ENCODE measurements at regions not wholly inside any gene's neighbourhood (a gene's known extent, or its start where the extent isn't known, plus 50 kb on each side); places are given as distances from the start of the nearest gene placed in this dataset.
A peak's percentile ranks its signal among the peaks of the same experiment; 100 is the strongest.
"Not testable (repeated sequence)": the region's sequence is repeated elsewhere in the genome, so short reads cannot be mapped to it uniquely, and the experiment has no call there.

- no peak for DNase-seq
Observed at GRCh38 chr5:94025788-94026473, 284.5 kb upstream of the POU5F2 start.

- DNase-seq = no peak
Observed at GRCh38 chr5:94024620-94025019, 283.2 kb upstream of the POU5F2 start.

- no peak for DNase-seq
Observed at GRCh38 chr5:94024101-94024500, 282.7 kb upstream of the POU5F2 start.

DNA sequence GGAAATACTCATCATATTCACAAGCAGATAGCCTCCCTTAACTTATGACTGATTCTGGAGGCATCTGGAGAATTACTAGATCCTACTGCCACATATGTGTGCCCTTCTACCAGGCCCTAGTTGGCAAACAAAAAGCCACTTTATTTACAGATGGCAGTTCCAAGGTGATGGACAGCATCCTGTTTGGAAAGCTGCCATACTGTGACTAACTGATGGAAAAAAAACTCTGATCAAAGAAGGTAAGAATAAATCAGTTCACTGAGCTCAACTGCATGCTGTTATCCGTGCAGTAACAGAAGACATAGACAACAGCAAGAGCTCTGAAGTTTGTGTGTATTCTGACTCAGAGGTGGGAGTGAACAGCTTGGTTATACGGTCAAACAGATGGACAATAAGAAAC lies 279.8 kb upstream of the POU5F2 start:
- no peak for DNase-seq

- no peak for DNase-seq
Observed at GRCh38 chr5:94017579-94017978, 276.2 kb upstream of the POU5F2 start.

GRCh38 chr5:94010814-94011213 lies 269.4 kb upstream of the POU5F2 start:
- no peak for DNase-seq

- DNase-seq = no peak
Observed at GRCh38 chr5:94009161-94009560, 267.8 kb upstream of the POU5F2 start.

DNA sequence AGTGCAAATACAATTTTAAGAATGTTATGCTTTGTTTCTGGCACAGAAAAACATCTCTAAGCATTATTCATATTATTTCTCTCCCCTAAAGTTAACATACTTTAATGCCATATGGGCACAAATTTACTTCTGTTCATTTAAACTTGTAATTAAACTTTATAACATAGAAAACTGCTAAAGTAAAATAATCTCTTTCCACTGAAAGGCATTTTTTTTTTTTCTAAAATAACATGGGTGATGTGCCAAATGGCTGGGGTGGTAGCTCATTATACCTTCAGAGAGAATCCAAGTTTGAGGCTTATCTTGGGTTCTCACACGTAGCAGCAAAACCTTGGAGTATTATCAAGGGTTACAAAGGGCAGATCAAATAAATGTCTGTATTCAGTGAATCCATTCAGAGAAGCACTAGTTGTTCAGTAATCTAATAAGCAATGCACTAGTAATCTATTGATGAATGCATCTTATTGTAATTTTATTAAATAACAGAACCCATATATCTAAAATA lies 257.6 kb upstream of the POU5F2 start:
- no peak for DNase-seq

DNA sequence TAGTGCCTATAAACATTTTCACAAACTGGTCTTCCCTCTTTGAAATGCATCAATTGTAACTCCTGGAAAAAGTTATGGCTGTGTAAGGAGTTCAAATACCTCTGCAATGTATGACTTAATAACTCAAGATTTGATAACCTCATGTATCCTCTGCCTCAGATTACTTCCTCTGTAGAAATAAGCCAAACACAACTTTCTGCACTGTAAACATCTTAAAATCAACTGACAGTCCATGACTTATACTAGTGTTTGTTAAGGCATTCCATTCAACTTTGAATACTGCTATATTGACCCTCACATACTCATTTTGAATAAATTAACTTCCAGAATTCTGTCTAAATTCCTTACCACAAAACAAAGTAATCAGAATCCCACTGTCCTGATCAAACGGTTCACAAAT lies 256.2 kb upstream of the POU5F2 start:
- no peak for DNase-seq

GRCh38 chr5:93995126-93995621 lies 253.8 kb upstream of the POU5F2 start:
- DNase-seq = peak; percentile 13

DNA sequence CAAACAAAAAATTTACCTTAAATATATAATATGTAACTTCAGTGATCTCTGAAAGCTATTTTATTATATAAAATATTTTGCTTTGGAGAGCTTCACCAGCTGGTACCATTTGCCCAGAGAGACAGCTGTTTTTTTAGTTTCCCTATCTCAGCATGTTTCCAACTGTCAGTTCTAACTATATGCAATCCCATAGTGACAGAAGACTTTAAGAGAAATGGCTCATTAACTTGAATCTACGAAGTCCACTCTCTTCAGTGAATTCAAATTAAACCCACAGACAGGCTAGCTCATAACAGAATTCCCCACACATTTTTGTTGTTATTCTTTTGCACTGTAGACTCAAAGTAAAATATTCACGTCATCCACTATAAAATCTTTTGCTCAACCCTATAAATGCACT lies 251.8 kb upstream of the POU5F2 start:
- no peak for DNase-seq

DNA sequence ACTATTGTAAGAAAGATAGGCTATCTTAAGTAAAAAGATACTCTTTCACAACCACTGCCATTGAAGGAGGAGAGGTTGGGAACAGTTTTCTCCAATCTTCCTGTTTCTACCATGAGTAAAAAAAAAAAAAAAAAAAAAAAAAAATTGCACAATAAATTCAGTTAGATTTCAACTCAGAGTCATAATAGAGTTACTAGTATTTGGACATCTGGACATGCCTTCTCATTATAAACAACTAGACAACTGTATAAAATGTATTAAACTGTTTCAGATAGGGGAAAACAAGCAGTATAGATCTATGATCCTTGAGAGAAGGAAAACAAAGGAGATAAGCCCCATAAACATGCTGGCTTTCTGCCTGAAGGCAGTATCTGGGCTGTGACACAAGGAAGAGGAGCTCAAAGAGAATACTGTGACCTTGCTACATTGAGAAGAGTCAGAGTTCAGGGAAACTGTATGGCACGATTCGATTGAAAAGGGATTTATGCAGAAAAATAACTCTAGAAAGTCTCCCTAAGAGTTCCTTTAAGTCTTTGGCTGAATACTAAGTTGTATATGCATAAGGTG lies 249.2 kb upstream of the POU5F2 start:
- no peak for DNase-seq

- not testable (repeated sequence) for DNase-seq
Observed at GRCh38 chr5:93985940-93986570, 244.7 kb upstream of the POU5F2 start.

- DNase-seq = no peak
Observed at GRCh38 chr5:93978222-93978621, 236.8 kb upstream of the POU5F2 start.

DNA sequence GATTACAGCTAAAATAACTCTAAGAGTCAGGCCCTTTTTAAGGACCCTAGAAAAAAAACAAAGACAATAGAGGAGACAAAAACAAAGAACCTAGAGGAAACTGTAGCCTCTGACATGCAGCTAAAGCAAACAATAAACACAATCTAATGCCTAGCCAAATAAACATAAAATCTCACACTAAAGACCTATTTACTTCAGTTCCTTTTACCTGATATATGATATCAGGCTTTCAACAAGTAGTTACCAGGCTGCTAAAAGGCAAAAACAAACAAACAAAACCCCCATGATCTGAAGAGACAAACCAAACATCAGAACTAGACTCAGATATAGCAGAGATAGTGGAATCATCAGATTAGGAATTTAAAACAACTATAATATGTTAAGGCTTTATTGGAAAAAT lies 226.5 kb upstream of the POU5F2 start:
- no peak for DNase-seq

GRCh38 chr5:93964421-93964820 lies 223.0 kb upstream of the POU5F2 start:
- no peak for DNase-seq

DNA sequence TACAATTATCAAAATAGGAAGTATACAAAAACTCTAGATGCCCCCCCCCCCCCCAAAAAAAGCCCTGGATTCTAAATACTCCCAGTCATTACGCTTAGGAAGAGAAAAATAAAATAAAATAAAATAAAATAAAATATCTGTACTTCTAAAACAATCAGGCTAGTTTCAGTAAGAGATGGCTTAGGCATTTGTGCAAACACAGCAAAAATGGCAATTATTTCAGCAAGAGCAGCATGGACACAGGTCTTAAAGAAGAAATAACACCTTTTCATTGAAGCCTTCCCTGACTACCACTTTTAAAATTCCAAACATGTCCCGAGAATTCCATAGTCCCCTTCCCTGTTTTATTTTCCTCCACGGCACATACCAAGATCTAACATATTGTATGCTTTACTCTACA lies 218.6 kb upstream of the POU5F2 start:
- DNase-seq = no peak

DNA sequence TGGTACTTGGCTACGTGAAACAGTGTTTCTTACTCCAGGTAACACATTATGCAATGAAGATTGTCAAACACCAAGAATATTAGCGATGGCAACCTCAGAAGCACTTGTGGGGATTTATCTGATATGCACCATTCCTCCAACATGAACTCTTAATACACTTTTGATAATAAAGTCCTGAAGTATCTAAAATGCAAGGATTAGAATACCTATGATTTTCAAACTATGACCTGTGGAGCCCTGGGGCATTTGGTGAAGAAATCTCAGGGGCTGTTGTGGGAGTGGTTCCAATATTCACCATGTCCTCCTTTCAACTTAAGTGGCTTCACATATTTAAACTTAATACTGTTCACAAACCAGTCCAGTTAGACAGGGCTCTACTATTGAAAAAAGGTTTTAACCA lies 214.6 kb upstream of the POU5F2 start:
- no peak for DNase-seq

DNA sequence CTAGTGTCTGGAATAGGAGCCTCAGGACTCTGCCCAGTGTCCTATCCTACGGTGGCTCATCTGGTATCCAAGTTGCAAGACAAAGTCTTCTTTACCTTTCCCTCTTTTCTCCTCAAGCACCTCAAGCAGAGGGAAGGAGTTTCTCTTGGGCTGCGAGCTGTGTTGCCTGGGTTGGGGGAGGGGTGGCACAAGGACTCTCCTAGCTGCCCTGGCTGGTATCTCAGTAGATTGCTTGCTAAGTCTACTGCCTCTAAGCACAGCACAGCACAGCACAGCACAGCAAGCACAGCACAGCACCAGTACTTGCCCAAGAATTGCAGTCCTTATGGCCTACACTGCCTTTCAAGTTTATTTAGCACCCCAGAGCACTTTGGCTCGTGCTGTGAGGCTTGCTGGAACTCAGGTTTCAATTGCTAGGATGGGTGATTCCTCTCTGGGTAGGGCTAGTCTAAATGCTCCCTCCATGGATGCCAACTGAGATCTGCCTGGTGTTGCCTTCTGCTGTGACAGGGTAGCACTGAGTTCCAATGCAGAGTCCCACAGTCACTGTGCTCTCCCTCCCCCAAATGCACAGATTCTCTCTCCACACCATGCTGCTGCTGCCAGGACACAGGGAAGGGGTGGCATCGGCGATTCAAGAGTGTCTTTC lies 213.1 kb upstream of the POU5F2 start:
- DNase-seq = no peak

DNA sequence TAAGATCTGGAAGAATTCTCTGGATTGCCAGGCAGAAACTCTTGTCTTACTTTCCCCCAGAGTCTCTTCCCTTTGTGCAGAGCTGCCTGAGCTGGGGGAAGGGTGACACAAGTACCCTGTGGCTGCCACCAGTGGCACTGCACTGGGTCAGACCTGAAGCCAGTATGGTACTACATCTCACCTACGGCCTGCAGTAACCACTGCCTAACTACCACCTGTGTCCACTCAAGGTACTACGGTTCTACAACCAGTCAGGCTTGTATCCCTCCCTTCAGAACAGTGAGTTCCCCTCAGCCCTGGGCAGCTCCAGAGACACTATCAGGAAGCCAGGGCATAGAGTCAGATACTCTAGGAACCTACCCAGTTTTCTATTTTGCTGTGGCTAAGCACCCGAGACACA lies 212.0 kb upstream of the POU5F2 start:
- no peak for DNase-seq

GRCh38 chr5:93941897-93942296 lies 200.5 kb upstream of the POU5F2 start:
- DNase-seq = no peak

GRCh38 chr5:93933269-93933668 lies 191.9 kb upstream of the POU5F2 start:
- not testable (repeated sequence) for DNase-seq

- no peak for DNase-seq
Observed at GRCh38 chr5:93930098-93930497, 188.7 kb upstream of the POU5F2 start.

- DNase-seq = no peak
Observed at GRCh38 chr5:93929131-93929530, 187.7 kb upstream of the POU5F2 start.

Data from CD4-positive, alpha-beta T cell treated with Interleukin-4 for 4 hours (primary cell).